ENCODE measurements at regions not wholly inside any gene's neighbourhood (a gene's known extent, or its start where the extent isn't known, plus 50 kb on each side); places are given as distances from the start of the nearest gene placed in this dataset.

DNA sequence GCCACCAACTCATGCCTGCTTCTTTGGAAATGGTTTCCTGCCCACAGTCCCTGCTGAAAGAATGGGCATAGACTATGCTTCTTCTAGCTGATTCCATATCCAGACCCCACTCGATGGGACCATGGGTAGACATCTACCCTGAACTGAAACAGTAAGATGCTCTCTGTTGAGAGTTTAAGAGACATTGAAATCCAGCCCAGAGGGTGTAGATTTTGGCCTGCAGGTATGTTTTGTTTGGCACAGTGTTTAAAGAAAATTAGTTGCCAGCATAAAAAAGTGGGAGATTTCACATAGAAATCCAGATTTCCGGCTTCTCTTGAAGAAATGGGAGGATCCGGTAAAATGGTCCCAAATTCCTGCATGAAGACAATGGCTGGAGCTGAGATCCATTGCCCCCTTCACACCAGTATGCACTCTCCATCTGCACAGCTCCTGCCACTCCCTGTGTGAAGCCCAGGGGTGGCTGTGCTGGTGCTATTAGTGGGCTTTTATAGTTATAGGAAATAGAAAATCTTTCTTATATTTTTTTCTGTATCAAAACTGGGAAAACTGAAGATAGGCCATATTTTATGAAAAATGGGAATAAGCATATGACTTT lies 218.1 kb downstream of the PTEN start:
- Histone ChIP-seq H3K4me3 (ENCODE audit: low read length in 2 of 2) (no peak overlapping the region), H3K9ac (ENCODE audit: low read depth in 1 of 2, low read length in 2 of 2) (no peak overlapping the region), H3K4me1 (ENCODE audit: control insufficient read depth in 2 of 2, insufficient read depth in 2 of 2, low read length in 2 of 2) (peaks cover 0 to 4% of the 10 kb centered on the region in 2 donors), H3K9me3 (ENCODE audit: control insufficient read depth in 2 of 2, low read length in 2 of 2) (no peaks in the 10 kb centered on the region), H3K27me3 (ENCODE audit: control insufficient read depth in 2 of 2, insufficient read depth in 2 of 2, low read length in 2 of 2) (no peaks in the 10 kb centered on the region), H3K27ac (ENCODE audit: low read depth in 2 of 2, low read length in 2 of 2) (no peak overlapping the region), H3K36me3 (ENCODE audit: control insufficient read depth in 2 of 2, insufficient read depth in 2 of 2, low read length in 2 of 2) (no peaks in the 10 kb centered on the region)

DNA sequence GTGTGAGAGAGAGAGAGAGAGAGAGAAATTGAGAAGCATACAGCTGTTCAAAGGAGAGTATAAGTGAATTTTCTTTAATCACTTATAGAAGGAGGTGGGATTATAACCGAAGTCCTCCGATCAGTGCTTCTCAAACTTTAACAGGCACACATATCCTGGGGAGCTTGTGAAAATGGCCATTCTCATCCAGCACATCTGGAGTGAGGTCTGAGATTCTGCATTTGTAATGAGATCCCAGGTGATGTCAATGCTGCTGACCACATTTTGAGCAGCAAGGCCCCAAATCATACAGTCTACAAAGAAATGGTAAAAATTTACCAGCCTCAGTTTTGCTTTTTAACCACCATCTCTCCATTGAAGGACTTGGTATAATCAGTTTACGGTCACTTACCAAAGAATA lies 219.0 kb downstream of the PTEN start:
- Histone ChIP-seq H3K4me1 (ENCODE audit: control insufficient read depth in 2 of 2, insufficient read depth in 2 of 2, low read length in 2 of 2) (peaks cover 0 to 4% of the 10 kb centered on the region in 2 donors), H3K4me3 (ENCODE audit: low read length in 2 of 2) (no peak overlapping the region), H3K36me3 (ENCODE audit: control insufficient read depth in 2 of 2, insufficient read depth in 2 of 2, low read length in 2 of 2) (no peaks in the 10 kb centered on the region), H3K27ac (ENCODE audit: low read depth in 2 of 2, low read length in 2 of 2) (no peak overlapping the region), H3K9ac (ENCODE audit: low read depth in 1 of 2, low read length in 2 of 2) (no peak overlapping the region), H3K9me3 (ENCODE audit: control insufficient read depth in 2 of 2, low read length in 2 of 2) (no peaks in the 10 kb centered on the region), H3K27me3 (ENCODE audit: control insufficient read depth in 2 of 2, insufficient read depth in 2 of 2, low read length in 2 of 2) (no peaks in the 10 kb centered on the region)

DNA sequence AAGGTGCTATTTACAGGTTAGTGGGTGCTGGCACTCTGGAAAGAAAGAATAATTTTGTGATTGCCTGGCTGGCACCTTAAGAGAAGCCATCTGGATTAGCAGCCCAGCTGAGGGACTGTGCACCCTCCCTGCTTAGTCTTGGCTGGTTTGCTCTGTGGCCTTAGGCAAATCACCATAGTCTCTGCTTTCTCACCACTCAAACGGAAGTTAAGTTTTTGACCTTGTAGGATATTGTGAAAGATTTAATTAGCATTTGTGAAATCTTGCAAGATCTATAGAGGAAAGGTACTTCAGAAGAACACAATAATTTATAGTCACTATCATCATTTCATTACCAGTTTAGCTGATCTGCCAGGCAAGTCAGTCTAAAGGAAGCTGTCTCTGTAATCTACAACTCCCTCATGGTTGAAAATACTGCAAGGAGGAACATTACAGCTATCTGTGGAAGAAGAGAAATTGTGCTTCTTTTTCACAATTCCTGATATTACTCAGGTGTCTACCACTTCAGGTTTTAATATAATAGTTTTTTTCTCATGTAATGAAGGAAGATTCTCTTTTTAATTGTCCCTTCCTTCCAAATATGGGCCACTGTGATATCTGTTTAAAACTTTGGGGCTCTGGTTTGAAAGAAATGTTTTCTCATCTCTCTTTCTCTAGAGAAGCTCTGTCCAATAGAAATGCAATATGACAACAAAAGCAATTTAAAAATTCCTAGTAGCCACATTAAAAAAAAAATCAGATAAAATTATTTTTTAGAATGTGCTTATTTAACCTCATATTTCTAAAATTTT lies 219.6 kb downstream of the PTEN start:
- no peaks in the 10 kb centered on the region for H3K36me3 ChIP-seq (ENCODE audit: control insufficient read depth in 2 of 2, insufficient read depth in 2 of 2, low read length in 2 of 2)
- H3K9me3 ChIP-seq (ENCODE audit: control insufficient read depth in 2 of 2, low read length in 2 of 2), result no peaks in the 10 kb centered on the region
- H3K4me3 ChIP-seq (ENCODE audit: low read length in 2 of 2), result no peak overlapping the region
- H3K27ac ChIP-seq (ENCODE audit: low read depth in 2 of 2, low read length in 2 of 2), result no peak overlapping the region
- peaks cover 0 to 4% of the 10 kb centered on the region in 2 donors for H3K4me1 ChIP-seq (ENCODE audit: control insufficient read depth in 2 of 2, insufficient read depth in 2 of 2, low read length in 2 of 2)
- H3K9ac ChIP-seq (ENCODE audit: low read depth in 1 of 2, low read length in 2 of 2), result no peak overlapping the region
- no peaks in the 10 kb centered on the region for H3K27me3 ChIP-seq (ENCODE audit: control insufficient read depth in 2 of 2, insufficient read depth in 2 of 2, low read length in 2 of 2)

DNA sequence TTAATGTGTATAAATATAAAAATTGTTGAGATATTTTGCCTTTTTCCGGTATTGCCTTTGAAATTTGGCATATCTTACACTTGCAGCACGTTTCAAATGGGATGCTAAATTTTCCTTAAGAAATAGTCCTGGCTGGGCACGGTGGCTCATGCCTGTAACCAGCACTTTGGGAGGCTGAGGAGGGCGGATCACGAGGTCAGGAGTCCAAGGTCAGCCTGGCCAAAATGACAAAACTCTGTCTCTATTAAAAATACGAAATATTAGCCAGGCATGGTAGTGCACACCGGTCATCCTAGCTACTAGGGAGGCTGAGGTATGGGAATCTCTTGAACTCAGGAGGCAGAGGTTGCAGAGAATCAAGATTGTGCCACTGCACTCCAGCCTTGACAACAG lies 220.2 kb downstream of the PTEN start:
- Histone ChIP-seq H3K27ac (ENCODE audit: low read depth in 2 of 2, low read length in 2 of 2) (no peak overlapping the region), H3K4me3 (ENCODE audit: low read length in 2 of 2) (no peak overlapping the region), H3K27me3 (ENCODE audit: control insufficient read depth in 2 of 2, insufficient read depth in 2 of 2, low read length in 2 of 2) (no peaks in the 10 kb centered on the region), H3K9me3 (ENCODE audit: control insufficient read depth in 2 of 2, low read length in 2 of 2) (no peaks in the 10 kb centered on the region), H3K4me1 (ENCODE audit: control insufficient read depth in 2 of 2, insufficient read depth in 2 of 2, low read length in 2 of 2) (peaks cover 0 to 4% of the 10 kb centered on the region in 2 donors), H3K36me3 (ENCODE audit: control insufficient read depth in 2 of 2, insufficient read depth in 2 of 2, low read length in 2 of 2) (no peaks in the 10 kb centered on the region), H3K9ac (ENCODE audit: low read depth in 1 of 2, low read length in 2 of 2) (no peak overlapping the region)

DNA sequence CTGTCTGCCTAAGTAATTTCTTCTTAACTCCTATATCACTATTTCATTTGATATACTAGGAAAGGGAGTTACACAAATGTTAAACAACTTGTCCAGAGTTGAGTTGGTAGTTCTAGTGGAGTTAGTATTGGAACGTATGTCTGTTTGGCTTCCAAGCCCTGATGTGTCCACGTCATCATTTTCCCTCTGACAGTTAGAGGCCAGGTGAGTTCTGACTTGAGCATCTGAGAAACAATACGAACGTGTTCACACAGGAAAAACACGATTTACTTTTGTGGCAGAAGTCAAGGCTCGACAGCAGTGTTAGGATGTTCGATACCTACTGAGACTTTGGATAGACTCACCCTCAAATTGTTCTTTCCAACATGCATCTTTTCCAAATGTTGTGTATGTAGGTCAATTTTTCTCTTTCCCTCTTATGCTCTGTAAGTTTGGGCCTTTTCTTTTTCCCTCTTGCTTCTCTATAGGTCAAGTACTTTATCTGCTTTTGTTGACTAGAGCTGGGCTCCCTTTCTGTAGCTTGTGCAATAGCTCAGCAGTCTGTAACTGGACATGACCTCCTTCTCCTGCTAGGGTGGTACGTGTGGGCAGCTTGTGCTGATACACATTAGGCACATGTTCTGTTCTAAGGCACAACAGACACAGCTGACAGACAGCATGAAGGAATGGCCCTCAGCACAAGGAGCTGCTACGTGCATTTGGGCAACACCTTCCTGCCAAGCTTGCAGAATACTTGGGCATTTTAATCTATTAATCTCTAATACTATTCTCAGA lies 222.9 kb downstream of the PTEN start:
- no peak overlapping the region for H3K27ac ChIP-seq (ENCODE audit: low read depth in 2 of 2, low read length in 2 of 2)
- H3K27me3 ChIP-seq (ENCODE audit: control insufficient read depth in 2 of 2, insufficient read depth in 2 of 2, low read length in 2 of 2), result no peaks in the 10 kb centered on the region
- no peaks in the 10 kb centered on the region for H3K9me3 ChIP-seq (ENCODE audit: control insufficient read depth in 2 of 2, low read length in 2 of 2)
- no peaks in the 10 kb centered on the region for H3K4me1 ChIP-seq (ENCODE audit: control insufficient read depth in 2 of 2, insufficient read depth in 2 of 2, low read length in 2 of 2)
- H3K36me3 ChIP-seq (ENCODE audit: control insufficient read depth in 2 of 2, insufficient read depth in 2 of 2, low read length in 2 of 2), result no peaks in the 10 kb centered on the region
- H3K9ac ChIP-seq (ENCODE audit: low read depth in 1 of 2, low read length in 2 of 2), result no peak overlapping the region
- no peak overlapping the region for H3K4me3 ChIP-seq (ENCODE audit: low read length in 2 of 2)

DNA sequence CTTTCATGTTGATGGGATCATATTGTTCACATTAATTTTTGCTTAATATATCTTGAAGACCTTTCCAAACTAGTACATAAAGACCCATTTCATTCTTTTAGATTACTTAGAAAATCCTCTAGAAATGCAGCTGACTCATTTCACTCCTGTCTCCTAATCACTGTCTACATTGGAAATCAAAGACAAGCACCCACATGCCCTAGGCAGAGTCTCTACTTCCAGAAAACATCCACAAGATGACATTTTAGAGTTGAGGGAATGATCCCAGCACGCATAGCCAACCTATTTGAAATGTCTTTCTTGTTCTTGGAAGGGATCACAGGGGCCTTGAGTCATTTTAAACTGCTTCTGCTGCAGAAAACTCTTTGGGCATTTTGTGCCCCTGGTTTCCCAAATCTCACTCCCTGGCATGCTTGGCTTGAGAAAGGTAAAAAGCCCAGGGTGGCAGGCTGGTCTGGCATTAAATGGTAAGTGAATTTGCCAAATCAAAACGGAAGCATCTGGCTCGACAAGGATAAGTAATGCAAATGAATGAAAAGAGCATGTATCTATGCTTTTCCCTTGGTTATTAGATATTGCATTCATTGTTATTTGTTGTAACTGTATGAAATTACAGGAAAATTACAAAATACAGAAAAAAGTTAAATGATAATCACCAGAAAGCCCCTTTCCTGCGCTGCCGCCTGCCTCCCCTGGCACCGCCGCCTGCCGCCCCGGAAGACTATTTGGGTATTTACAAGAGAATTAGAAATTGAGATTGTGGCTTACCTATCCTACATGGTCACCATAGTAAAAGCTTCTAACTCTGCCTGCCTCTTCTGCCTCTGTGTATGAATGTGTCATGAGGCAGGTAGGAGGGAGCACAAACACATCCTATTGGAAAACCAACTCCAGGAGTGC lies 225.3 kb downstream of the PTEN start:
- Histone ChIP-seq H3K27me3 (ENCODE audit: control insufficient read depth in 2 of 2, insufficient read depth in 2 of 2, low read length in 2 of 2) (no peaks in the 10 kb centered on the region), H3K9ac (ENCODE audit: low read depth in 1 of 2, low read length in 2 of 2) (no peak overlapping the region), H3K4me1 (ENCODE audit: control insufficient read depth in 2 of 2, insufficient read depth in 2 of 2, low read length in 2 of 2) (peaks cover 0 to 2% of the 10 kb centered on the region in 2 donors), H3K9me3 (ENCODE audit: control insufficient read depth in 2 of 2, low read length in 2 of 2) (no peaks in the 10 kb centered on the region), H3K27ac (ENCODE audit: low read depth in 2 of 2, low read length in 2 of 2) (no peak overlapping the region), H3K4me3 (ENCODE audit: low read length in 2 of 2) (no peak overlapping the region), H3K36me3 (ENCODE audit: control insufficient read depth in 2 of 2, insufficient read depth in 2 of 2, low read length in 2 of 2) (no peaks in the 10 kb centered on the region)

DNA sequence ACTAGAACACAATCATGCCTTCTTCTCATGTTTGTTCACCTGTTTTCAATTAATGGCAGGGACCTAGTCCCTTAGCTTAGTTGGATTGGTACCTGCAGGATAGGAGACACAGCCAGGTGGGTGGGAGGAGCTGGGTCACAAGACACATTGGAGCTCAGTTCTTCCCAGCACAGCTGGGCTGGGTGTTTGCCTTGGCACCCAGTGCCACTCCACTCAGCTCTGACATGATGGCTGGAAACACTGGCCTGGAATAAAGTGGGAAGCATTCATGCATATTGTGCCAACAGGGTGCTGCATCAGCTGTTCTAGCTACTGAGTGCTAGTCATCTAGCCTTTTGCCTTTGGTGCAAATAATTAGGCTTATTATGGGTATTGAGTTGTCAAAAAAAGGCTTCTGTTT lies 226.1 kb downstream of the PTEN start:
- peaks cover 0 to 2% of the 10 kb centered on the region in 2 donors for H3K4me1 ChIP-seq (ENCODE audit: control insufficient read depth in 2 of 2, insufficient read depth in 2 of 2, low read length in 2 of 2)
- no peak overlapping the region for H3K27ac ChIP-seq (ENCODE audit: low read depth in 2 of 2, low read length in 2 of 2)
- H3K9me3 ChIP-seq (ENCODE audit: control insufficient read depth in 2 of 2, low read length in 2 of 2), result no peaks in the 10 kb centered on the region
- H3K4me3 ChIP-seq (ENCODE audit: low read length in 2 of 2), result no peak overlapping the region
- H3K9ac ChIP-seq (ENCODE audit: low read depth in 1 of 2, low read length in 2 of 2), result no peak overlapping the region
- H3K36me3 ChIP-seq (ENCODE audit: control insufficient read depth in 2 of 2, insufficient read depth in 2 of 2, low read length in 2 of 2), result no peaks in the 10 kb centered on the region
- H3K27me3 ChIP-seq (ENCODE audit: control insufficient read depth in 2 of 2, insufficient read depth in 2 of 2, low read length in 2 of 2), result no peaks in the 10 kb centered on the region

DNA sequence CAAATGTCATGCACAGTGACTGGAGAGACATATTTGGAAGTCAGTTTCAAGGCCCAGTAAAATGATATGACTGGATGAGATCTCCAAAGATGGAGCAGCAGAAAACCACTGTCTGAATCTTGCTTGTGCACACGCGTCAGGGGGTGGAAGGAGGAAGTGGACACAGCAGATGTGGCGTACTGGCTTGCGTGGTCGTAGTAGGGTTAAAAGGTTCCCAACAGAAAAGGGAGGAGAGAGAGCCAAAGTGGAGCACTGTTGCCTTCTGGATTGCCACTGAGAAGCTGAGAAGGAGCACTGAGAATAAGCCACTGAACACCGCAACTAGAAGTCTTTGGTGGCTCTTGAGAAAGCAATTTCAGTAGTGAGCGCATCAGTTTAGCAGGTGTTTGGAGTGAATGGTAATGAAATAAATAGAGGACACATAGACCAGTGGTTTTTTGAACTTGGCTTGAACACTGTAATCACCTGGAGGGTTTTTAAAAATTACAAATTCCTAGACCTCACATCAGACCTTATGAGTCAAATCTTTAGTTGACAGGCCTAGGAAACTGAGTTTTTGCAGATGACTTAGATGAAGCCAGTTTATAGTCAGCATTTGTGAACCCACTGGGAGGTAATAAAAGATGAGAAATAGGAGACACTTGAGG lies 227.3 kb downstream of the PTEN start:
- no peaks in the 10 kb centered on the region for H3K27me3 ChIP-seq (ENCODE audit: control insufficient read depth in 2 of 2, insufficient read depth in 2 of 2, low read length in 2 of 2)
- H3K36me3 ChIP-seq (ENCODE audit: control insufficient read depth in 2 of 2, insufficient read depth in 2 of 2, low read length in 2 of 2), result no peaks in the 10 kb centered on the region
- H3K4me1 ChIP-seq (ENCODE audit: control insufficient read depth in 2 of 2, insufficient read depth in 2 of 2, low read length in 2 of 2), result peaks cover 0 to 2% of the 10 kb centered on the region in 2 donors
- H3K27ac ChIP-seq (ENCODE audit: low read depth in 2 of 2, low read length in 2 of 2), result peak overlapping the region; percentile 11 to 18
- no peak overlapping the region for H3K4me3 ChIP-seq (ENCODE audit: low read length in 2 of 2)
- H3K9me3 ChIP-seq (ENCODE audit: control insufficient read depth in 2 of 2, low read length in 2 of 2), result no peaks in the 10 kb centered on the region
- H3K9ac ChIP-seq (ENCODE audit: low read depth in 1 of 2, low read length in 2 of 2), result no peak overlapping the region

DNA sequence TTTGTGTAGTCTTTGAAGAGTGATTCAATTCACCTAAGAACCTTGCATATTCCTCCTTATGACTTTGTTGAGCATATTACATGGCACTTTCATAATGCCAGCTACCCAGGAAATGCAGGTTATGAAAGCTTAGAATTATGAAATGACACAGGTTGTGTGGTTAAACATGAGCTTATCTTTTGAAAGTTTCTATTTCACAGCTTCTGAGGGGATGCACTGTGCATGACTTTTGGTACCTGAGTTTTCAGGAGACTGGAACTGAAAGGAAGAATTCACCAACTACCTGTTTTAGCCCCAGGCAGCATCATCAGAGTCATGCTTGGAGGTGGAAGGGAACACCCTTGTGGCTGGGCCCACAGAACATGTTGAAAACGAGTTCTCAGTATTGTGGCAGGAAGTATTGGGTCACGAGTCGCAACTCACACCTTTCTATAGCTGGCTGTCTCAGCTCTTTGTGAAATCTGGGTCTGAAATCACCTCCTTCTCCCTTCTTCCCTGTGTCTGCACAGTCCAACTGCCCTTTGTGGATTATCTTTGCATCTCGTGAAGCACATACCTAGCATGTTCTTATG lies 228.2 kb downstream of the PTEN start:
- Histone ChIP-seq H3K4me1 (ENCODE audit: control insufficient read depth in 2 of 2, insufficient read depth in 2 of 2, low read length in 2 of 2) (peaks cover 0 to 4% of the 10 kb centered on the region in 2 donors), H3K9me3 (ENCODE audit: control insufficient read depth in 2 of 2, low read length in 2 of 2) (no peaks in the 10 kb centered on the region), H3K36me3 (ENCODE audit: control insufficient read depth in 2 of 2, insufficient read depth in 2 of 2, low read length in 2 of 2) (no peaks in the 10 kb centered on the region), H3K4me3 (ENCODE audit: low read length in 2 of 2) (no peak overlapping the region), H3K27ac (ENCODE audit: low read depth in 2 of 2, low read length in 2 of 2) (peak overlapping the region in 1 of 2 donors; percentile 18), H3K27me3 (ENCODE audit: control insufficient read depth in 2 of 2, insufficient read depth in 2 of 2, low read length in 2 of 2) (no peaks in the 10 kb centered on the region), H3K9ac (ENCODE audit: low read depth in 1 of 2, low read length in 2 of 2) (no peak overlapping the region)
